Islet of Langerhans (tissue), 1 donor: ENCODE measurements at regions not wholly inside any gene's neighbourhood (a gene's known extent, or its start where the extent isn't known, plus 50 kb on each side); places are given as distances from the start of the nearest gene placed in this dataset.
"Not testable (repeated sequence)": the region's sequence is repeated elsewhere in the genome, so short reads cannot be mapped to it uniquely, and the experiment has no call there.

Source experiments
- FAIRE-seq: peaks from one replicate; lab custom pipeline; 2011; peaks lifted over from hg19 to GRCh38; lab: Jason Lieb, UNC

GRCh38 chr22:47302587-47302986 lies 540.1 kb downstream of the TBC1D22A start:
- not testable (repeated sequence) for FAIRE-seq

DNA sequence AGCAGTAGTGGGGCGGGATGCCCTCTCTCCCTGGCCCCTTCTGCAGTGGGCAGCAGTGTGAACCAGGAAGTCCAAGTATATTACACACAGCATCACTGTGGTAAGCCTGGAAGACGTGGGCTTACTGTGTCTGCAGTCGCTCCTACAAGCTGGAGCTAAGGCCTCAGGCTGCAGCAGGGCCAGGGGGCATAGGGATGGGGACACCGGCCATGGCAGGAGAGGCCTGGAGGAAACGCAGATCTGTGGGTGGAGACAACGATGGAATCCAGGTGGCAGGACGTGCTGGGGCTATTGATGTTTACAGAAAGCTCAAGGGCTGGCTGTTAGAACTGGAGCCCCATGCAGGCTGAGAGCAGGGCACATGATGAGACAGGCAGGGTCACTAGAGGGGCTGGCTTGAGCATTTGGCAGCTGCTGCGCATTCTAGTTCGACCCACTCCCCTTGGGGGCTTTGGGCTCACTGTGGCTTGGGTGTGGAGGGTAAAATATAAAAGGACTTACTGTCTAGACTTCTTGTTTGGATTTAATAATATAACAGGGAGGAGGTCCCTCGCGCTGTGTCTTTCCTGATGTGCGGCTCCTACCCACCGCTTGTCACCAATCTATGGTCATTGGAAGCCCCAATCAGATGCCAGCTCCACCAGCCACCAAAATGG lies 539.5 kb downstream of the TBC1D22A start:
- no peak for FAIRE-seq

- FAIRE-seq: no peak
Observed at GRCh38 chr22:47300698-47301405, 538.4 kb downstream of the TBC1D22A start.

GRCh38 chr22:47299863-47300697 lies 537.6 kb downstream of the TBC1D22A start:
- no peak for FAIRE-seq

DNA sequence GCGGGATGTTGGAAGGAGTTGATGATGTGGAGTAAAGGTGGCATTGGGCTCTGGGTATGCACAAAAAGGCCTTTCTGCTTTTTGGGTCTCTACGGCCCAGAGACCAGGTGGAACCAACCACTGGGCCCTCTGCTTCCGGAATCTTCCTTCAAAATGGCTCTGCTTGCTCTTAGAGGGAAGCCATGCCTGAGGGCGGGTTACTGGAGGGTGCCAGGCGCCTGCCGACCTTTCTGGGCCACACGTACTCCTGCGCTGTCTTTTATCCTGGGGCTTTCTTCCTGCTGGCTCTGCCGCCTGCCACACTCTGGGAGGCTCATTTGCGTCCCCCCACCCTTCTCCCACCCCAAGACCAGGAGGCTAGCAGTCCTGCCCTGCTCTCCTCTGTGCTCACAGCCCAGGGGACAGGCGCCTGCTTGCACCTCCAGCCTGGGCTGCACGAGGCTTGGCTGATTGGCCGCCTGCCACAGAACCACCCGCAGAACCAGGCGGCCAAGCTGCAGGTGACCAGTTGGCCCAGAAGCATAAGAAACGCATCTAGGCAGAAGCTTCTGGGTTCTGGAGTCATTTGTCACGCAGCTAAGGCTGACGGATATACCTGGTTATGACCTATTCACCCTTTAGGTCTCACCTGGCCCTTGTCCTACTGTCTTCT lies 536.9 kb downstream of the TBC1D22A start:
- no peak for FAIRE-seq

GRCh38 chr22:47298017-47298785 lies 535.8 kb downstream of the TBC1D22A start:
- no peak for FAIRE-seq

DNA sequence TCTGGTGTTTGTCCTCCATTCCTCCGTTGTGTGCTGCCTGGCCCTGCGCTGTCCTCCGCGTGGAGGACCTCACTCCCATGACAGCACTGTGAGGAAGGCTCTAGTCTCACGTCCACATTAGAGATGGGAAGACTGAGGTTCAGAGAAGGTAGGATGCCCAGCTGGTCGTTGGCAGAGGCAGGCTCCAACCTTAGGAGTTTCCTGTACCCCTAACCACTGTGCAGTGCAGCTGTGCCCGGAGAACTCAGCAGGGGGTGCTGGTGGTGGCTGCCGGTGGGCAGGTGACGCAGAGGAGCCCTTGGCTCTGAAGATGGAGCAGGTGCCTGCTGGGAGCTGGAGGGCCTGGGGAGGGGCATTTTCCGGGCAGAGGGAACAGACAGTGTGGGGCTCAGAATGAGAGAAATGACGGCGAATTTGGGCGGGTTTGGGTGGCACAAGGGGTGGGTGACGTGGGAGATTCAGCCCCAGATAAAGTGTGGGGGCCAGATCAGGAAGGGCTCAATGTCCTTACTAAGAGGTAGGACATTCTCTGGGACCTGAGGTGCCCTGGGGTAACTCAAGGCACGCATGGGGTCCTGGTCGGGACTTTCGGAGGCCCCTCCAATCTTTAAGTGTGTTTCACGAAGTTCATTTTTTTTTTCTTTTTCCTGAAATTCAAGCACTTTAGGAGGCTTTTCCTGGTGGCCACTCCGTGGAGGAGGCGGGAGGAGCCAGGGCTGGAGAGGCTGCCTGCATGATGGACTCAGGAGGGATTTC lies 535.0 kb downstream of the TBC1D22A start:
- FAIRE-seq: no peak

GRCh38 chr22:47296405-47297260 lies 534.2 kb downstream of the TBC1D22A start:
- FAIRE-seq: no peak

DNA sequence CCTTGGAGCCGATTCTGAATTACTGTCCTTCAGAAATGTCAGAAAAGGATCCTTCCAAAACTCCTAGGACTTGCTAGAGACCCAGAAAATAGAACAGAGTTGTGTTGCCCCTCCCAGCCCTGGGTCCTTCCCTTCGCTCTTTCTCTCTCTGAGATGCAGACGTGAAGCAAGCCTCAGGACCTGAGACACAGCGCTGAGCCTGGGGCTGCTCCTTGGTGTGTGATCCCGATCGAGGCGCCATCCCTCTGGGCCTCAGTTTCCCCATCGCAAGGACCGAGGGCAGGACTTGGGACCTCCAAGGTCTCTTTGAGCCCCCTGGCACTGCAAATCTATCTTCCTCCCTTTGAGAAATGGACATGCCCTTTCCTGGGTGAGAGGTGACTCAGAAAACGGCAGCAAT lies 533.5 kb downstream of the TBC1D22A start:
- no peak for FAIRE-seq

DNA sequence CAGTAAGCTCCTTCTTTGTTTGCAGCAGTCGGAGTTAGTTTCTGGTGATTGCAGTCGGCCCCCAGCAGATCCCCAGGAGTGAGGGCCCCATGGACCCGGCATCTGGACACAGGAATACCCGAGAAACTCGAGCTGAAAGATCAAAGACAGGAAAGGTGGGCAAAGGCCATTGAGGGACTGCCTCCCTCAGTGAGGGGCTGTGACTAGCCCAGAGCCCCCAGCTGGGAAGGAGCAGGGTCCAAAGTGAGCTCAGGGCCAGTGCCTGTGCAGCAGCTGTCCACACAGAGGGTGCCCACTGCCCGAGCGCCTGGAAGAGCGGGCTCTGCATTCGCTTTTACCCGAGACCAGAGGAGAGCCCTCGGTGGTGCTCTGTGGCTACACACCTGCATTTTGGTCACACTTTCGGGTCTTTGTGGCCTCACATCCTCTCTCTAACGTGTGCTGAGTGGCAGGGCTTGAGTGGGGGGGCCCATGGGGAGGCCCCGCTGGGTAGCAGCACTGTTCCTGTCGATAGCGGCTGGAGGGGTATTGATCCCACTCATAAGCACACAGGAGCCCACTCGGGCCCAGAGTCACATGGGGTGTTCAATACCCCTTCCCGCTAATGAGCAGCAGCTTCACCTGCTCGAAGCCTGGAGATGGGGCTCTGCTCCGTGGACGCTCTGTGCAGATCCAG lies 532.9 kb downstream of the TBC1D22A start:
- no peak for FAIRE-seq

DNA sequence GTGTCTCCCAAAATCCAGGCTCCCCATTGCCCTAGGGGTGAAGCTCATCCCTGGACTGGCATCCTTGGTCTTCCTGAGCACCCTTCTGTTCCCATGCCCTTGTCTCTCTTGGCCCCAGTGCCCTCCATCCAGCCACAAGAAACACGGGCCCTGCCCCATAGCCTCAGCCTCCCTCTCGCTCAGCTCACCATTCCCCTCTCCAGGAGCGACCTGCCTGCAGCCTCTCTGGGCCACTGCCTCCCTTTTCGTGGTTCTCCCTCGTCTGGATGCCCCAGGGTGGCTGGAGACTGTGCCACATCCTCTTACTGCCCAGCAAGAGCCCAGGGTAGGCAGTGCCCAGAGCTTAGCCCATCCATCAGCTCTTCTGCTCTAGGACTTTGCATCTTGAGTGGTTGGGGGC lies 532.1 kb downstream of the TBC1D22A start:
- no peak for FAIRE-seq

DNA sequence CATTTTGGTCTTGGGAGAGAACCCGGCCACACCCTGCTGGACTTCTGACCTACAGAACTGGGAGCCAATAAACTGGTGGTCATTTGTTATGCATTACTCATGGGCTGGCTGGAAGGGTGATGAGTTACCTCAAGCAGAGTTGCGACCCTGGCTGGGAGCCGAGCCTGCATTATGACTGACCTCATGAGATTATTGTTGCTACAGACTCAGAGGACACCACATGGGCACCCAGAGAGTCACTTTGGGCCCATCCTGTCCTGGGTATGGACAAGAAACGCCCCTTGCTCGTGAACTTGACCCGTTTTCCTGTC lies 531.7 kb downstream of the TBC1D22A start:
- FAIRE-seq: no peak

- FAIRE-seq: no peak
Observed at GRCh38 chr22:47293368-47294221, 531.1 kb downstream of the TBC1D22A start.

DNA sequence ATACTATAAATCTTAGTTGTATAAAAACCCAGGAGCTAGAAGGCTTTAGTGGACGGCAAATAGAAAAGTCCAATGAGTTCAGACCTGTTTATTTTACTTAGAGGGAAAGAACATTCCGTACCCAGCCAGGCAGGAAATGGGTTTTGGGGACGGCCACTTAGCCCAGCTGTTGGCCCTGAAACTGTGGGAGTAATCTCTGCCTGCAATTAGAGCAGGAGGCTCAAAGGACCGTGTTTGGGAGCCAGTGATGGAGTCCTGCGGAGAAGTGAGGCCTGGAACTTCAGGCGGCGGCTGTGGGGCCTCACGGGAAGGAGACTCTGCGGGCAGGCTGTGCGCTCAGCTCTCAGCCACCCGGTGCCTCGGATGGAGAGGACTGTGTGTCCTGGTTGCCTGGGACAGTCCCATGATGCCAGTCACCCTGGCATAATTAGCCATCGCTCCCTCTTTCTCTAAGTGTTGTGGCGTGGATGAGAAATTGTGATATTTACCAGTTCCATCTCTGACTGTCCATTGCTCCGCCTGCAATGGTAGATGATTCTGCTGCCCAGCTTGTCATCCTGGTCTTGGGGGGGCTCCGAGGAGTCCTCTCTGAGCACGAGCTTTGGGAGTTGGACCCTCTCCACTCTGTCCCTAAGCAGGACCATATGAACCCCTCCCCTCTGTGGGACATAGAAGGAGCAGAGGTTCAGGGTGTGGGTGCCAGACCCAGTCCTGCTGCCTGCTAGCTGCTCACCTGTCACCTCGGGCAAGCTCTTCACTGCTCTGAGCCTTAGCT lies 530.3 kb downstream of the TBC1D22A start:
- no peak for FAIRE-seq

DNA sequence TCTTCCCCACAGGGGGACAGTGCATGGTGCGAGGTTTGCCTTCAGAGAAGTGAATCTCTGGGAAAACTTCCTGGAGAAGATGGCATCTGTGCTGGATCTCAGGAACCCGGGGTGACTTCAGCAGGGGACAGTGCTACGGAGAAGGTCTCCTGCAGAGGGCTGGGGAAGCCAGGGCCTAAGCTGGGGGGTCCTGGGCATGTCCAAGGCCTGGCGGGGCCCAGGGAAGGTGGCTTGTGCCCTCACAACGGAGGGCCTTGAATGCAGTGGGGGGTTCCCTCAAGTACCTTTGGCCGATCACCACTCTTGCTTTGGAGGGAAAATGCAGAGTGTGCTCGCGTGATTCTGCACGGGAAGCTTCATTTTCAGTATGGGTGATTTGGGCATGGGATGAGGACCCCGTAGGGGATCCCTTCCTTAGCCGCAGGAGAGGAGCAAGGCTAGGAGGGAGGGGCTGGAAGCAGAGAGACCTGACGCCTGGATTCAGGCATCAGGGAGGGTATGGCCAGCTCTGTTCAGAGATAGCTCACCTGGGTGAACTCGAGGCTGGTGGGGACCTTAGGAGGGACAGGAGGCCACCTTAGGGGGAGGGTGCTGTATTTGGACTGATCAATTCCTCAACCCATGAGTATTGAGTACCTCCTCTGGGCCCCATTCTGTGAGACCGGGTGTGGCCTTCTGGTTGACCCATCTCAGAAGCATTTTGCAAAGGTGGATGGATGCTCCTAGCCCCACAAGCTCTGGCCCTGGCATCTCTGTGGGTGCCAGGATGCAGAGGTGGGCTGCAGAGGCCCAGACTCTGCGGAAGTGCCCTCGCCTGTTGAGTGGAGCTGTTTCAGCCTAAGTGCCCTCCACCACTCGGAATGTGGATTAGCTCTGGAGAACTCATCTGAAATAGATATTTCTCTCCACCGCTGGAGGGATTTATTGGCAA lies 529.4 kb downstream of the TBC1D22A start:
- no peak for FAIRE-seq

DNA sequence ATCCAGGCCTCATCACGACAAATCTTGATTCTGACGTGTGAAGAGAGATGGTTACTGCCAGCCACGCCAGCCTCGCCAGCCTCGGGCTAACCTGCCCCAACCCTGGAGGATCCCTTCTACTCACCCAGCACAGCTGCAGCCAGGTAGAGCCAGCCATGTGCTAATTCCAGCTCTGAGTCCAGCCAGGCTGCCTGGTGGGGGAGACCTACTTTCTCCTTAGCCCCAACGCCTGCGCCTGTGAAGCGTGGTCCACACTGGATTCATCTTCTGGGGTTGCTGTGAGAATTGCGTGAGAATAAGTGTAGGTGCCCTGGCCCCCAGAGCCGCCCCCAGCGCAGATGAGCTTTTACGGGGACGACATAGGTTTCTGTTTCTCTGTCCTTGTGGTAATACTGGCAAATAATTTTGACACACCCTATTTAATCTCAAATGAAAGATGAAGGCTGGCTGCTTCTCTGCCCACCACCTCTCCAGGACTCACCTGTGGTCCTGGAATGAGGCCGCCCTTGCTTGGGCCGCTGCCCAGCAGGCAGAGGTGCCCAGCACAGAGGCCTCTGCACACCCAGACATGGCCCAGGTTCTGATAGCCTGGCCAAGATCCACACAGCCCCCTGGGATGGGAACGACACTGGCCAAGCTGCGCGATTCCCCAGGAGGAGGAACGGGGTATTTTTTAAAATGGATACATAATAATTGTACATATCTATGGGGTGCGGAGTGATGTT lies 528.4 kb downstream of the TBC1D22A start:
- FAIRE-seq: no peak
